Cardiac fibroblast (primary cell): ENCODE measurements at regions not wholly inside any gene's neighbourhood (a gene's known extent, or its start where the extent isn't known, plus 50 kb on each side); places are given as distances from the start of the nearest gene placed in this dataset.
A peak's percentile ranks its signal among the peaks of the same experiment; 100 is the strongest.

Experiments used
- DNase-seq, 2 donors: peaks; one replicate each; pipeline versions ENCODE4 v3.0.0 to v3.0.0-alpha.2; 2010; ENCODE audit warnings: low read depth in 2 of 2
- H3K4me3 ChIP-seq, 2 donors: replicated peaks in 1 of 2; 1 replicate in 1 of 2; 2 replicates in 1 of 2; pipeline ENCODE4 v1.5.1; 2011; ENCODE audit warnings: low read depth in 2 of 2, low read length in 2 of 2, mild to moderate bottlenecking in 2 of 2, moderate library complexity in 1 of 2
- CTCF ChIP-seq: IDR thresholded peaks from one replicate; pipeline ENCODE4 v1.5.1; 2011; ENCODE audit warnings: low read depth, mild to moderate bottlenecking, low read length, inconsistent platforms

GRCh38 chr7:17622451-17622850, 317.8 kb downstream of the SNX13 start:
- no peak for TF ChIP-seq CTCF
- no peak for DNase-seq
- H3K4me3 ChIP-seq = no peak overlapping the region

- no peak overlapping the region for H3K4me3 ChIP-seq
- peak; percentile 38 to 53 for DNase-seq
- TF ChIP-seq CTCF = no peak
These were observed 316.6 kb downstream of the SNX13 start for GRCh38 chr7:17623546-17624185.

- DNase-seq = no peak
- no peak overlapping the region for H3K4me3 ChIP-seq
- TF ChIP-seq CTCF = no peak
These were observed 315.9 kb downstream of the SNX13 start for GRCh38 chr7:17624379-17624778.

- TF ChIP-seq CTCF = no peak
- no peak overlapping the region for H3K4me3 ChIP-seq
- peak; percentile 61 to 89 for DNase-seq
These were observed 315.3 kb downstream of the SNX13 start for GRCh38 chr7:17625043-17625442.

- TF ChIP-seq CTCF = no peak
- DNase-seq = no peak
- no peak overlapping the region for H3K4me3 ChIP-seq
These were observed 314.1 kb downstream of the SNX13 start for GRCh38 chr7:17626235-17626634.

GRCh38 chr7:17631061-17631460, 309.2 kb downstream of the SNX13 start:
- no peak overlapping the region for H3K4me3 ChIP-seq
- no peak for TF ChIP-seq CTCF
- no peak for DNase-seq

GRCh38 chr7:17632384-17632783, 307.9 kb downstream of the SNX13 start:
- no peak for TF ChIP-seq CTCF
- H3K4me3 ChIP-seq = no peak overlapping the region
- DNase-seq = peak in 1 of 2 donors; percentile 42
